HG03520 (cell line): ENCODE measurements at regions not wholly inside any gene's neighbourhood (a gene's known extent, or its start where the extent isn't known, plus 50 kb on each side); places are given as distances from the start of the nearest gene placed in this dataset.
"Not testable (repeated sequence)": the region's sequence is repeated elsewhere in the genome, so short reads cannot be mapped to it uniquely, and the experiment has no call there.

ENCODE experiments used
- ATAC-seq: cut with Tn5 transposase; IDR thresholded peaks from one replicate; pipeline ENCODE4 v1.9.1; 2021; ENCODE audit warnings: mild to moderate bottlenecking, moderate library complexity; ENCODE audit not compliant: unreplicated experiment

DNA sequence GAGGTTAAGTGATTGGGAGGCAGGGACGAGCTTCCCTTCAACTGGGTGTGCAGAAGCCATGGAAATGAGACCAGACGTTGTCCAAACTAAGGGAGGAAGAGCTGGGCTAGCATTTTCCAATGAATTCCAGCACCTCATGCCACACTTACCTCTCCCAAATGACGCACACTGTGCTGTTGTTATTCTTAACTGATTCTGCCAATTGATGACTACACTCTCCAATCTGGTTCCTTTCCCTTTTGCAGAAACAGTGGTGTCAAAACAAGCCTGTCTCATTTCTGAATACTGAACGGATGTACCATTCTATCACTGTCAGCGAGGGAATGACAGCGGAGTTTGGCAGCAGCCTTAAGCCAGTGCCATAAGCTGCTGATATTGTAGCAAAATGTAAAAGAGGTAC, 380.5 kb upstream of the HNRNPA3 start:
- no peak for ATAC-seq

DNA sequence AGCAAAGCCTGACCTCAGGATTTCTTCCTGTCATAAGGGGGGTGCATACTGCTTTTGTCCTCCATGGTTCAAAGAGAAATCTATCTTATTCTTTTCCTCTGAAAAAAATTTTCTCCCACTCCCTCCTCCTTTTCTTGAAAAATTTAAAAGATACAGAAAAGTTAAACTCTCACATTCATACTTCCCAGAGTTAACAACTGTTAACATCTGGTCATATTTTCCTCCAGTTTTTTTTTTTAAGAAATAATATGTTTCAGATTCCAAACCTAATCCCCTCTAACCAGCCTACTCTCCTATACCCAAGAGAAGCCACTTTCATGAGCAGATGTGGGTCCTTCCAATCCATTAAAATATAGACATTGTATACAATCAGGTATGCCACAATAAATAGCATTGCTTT, 378.9 kb upstream of the HNRNPA3 start:
- ATAC-seq, result no peak

DNA sequence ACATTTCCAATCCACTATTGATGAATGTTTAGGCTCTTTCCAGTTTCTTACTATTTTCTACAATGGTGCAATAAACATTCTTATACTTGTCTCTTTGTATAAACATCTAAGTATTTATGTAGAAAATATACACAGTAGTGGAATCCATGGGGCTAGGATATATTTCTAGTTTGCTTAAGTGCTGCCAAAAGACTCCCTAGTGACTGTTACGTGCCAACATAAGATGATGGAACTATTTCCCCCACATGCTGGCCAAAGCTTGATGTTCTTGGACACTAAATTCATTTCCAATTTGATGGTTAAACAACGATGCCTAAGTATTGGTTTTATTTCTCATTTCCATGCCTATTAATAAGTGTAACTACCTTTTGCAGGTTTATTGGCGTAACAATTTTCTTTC, 378.4 kb upstream of the HNRNPA3 start:
- no peak for ATAC-seq

DNA sequence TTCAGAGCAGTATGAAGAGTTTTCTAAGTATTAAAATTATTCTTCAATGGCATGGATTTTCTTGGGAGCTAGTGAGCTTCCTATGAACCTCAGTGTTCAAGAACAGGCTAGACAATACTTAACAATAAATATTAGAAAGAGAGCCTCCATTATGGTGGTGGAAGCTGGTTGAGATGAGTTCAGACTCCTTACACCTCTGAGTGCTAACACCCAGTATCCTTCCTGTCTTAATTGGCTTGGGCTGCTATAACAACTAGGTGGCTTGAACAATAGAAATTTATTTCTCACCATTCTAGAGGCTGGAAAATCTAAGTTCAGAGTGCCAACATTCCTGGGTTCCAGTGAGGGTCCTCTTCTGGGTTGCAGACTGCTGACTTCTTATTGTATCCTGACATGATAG, 369.4 kb upstream of the HNRNPA3 start:
- ATAC-seq, result no peak

DNA sequence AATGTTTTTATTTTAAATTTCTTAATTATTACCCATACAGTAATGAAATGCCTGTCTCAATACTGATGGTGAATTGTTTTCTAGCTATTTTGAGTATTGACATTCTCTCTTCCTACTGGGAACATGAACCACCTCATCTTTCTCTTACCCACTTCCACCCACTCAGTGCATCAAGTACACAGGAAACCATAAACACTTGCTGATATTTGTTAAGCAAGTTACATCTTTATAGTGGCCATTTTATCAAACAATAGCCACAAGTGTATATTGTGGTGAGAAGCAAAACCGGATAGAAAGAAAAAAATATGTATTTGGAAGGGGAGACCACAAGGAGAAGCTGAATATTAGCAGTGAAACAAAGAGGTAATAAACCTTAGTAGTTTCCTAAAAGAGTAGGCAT, 368.1 kb upstream of the HNRNPA3 start:
- no peak for ATAC-seq

DNA sequence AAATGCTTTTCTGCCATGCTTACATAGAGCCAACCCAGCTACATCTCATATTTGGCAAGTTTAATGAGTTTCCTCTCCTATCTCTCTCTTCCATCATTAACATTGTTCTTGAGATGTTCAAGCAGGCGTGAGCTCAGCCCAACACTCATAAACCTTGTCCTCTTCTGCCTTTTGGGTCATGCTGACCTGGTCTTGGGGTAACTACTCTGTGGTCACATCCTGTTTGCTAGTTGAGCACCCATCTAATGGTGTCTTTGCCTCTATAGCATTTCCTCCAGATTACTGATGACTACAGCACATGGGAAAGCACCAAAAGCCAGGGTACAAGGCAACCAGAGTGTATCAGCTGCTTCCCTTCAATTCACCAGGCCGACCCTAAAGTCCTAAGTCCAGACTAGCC, 366.9 kb upstream of the HNRNPA3 start:
- ATAC-seq, result no peak

DNA sequence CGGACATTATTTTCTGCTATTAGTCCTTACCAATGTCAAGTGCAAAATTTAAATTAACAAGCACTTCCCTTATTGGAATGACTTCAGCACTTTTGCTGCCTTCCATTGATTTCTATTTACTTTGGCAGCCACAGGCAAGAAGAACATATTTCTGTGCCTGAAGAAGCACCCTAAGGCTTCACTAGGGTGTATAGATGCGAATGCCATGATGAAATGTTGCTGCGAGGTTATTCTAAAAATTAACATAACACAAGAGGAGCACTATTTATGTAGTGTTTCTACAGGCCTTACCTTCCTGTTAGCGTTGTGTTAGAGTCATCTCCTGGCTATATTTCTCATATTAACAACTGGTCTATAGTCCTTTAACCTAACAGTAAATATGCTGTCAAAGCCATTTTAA, 365.0 kb upstream of the HNRNPA3 start:
- no peak for ATAC-seq

DNA sequence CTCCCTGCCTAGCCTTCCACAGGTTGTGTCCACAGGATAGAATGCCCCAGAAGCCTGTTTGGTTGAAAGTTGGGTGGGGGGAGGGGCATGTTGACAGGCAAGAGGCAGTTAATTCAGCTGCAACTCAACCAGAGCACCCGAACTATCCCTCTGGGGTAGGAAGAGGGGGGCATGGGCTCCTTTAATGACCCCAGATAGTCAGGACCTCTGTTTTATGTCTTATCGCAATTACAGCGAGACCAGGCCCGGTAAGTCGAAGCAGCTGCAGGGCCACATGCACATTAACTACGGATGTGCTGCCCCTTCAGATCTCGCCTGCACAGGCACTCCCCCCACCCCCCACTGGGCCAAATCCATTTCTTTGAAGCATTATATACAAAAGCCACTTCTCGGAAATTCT, 363.8 kb upstream of the HNRNPA3 start:
- no peak for ATAC-seq

DNA sequence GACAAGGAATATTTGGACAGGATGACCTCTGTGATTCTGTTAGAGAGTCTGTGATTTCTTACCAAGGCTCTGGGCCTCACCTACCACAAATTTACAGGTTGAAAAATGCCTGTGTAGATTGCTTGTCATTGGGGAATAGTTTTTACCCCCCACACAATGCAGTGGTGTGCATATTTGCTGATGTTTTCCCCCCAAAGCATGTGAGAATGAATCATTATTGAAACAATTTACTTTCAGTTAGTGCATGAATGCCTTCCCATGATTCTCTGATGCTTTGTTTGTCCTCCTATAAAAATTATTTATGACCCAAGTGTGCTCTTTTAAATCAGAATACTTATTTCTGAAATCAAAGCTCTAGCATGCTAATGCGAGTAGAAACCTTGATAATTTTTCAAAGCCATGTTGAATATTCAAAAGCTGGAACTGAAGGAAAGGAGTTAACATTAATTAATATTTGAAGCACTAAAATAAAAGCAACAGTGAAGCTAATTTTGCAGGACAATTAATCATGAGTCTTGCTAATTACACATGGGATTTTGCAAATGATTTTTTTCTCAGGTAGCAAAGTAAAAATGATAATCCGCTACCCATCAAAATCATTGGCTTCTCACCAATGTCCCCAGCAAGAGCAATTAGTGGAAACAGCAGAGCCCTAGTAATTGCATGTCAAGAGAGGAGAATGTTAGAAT, 361.2 kb upstream of the HNRNPA3 start:
- no peak for ATAC-seq

DNA sequence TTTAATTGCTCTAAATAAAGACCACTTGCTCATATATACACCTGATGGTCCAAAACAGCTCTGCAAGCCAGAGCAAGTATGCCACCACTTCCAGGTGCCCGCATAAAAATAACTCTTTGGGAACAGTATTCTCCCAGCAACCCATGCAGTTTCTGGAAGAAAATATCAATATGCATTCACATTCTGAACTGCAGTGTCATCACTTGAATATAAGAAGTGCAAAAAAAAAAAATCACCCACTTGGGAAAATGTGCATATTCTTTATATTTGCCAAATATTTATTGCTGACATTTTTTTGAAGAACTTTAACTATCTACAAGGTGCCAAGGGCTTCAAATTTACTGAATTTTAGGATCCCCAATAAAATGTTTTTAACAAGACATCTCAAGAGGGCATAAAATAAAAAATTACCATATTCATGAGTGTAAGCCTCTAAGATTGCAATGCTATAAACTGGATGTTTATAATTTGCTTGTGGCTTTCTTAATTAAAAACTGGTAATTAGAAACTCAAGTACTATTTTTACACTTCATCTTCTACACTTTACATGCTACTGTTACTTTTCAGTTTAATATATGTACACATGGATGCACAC, 360.6 kb upstream of the HNRNPA3 start:
- no peak for ATAC-seq

DNA sequence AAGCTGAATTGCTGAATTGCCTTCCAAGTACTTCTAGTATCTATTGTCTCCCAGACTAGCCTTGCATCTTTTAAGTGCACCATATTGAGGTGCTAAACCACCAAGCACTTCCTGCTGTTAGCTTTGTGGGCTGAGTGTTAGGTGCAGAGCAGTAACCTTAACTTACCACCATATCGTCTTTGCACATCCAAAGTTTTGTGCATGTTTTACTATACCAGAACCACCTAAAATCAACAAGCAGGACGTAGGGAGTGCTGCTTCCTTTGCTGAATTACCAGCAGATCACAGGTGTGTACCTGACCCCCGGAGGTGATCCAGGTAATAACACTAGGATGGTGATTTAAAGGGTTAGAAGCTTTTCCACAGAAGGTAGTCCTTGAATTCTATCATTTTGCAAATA, 359.9 kb upstream of the HNRNPA3 start:
- no peak for ATAC-seq

DNA sequence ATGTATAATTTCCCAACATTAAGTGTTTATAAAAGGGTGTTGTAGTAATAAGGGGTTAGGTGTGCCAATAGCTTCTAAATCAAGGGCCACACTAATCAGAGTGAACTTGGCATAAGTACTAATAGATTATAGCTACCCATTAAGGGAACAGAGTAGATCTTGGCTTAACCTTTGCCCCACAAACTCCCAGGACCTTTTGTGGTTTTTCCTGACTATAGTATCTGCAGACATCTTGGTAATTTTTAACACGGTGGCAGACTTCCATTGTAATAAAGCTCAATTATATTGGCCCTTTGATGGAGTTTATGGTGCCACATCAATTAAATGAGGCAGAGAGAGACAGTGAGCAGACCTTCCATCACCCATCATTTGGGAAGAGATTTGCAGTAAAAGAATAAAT, 358.5 kb upstream of the HNRNPA3 start:
- no peak for ATAC-seq

DNA sequence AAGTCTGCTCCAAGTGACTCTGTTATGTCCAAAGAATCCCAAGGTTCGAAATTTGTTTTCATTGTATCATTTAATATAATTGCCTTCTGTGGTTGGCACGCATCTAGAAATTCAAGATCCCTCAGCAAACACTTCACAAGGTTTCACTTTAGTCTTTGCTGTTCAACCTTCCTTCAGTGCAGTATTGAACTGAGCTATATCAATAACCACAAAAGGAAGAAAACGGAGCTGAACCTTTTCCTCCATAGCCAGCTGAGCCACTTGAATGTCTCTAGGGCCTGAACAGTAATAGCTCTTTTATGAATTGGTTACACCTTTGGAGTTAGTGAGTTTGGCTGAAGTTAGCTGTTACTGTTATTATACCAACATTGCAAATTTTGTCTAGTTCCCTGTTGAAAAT, 357.7 kb upstream of the HNRNPA3 start:
- no peak for ATAC-seq

DNA sequence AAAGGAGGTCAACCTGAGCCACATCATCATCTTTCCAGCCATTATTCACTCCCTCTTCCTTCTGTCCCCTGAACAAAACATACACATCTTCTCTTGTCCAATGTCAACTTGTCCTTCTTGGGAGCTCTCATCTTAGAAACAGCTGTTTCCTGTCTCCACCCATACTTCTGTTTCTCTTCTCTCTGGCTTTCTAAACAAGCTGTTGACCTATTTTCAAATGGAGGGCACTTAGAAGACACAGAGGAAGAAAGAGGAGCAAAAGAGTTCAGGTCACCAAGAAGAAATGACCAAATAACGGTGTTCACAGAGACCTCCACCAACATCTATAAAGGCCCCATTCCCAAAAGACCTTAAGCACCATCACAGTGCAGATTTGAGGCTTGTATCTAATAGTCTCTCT, 355.9 kb upstream of the HNRNPA3 start:
- ATAC-seq, result no peak

DNA sequence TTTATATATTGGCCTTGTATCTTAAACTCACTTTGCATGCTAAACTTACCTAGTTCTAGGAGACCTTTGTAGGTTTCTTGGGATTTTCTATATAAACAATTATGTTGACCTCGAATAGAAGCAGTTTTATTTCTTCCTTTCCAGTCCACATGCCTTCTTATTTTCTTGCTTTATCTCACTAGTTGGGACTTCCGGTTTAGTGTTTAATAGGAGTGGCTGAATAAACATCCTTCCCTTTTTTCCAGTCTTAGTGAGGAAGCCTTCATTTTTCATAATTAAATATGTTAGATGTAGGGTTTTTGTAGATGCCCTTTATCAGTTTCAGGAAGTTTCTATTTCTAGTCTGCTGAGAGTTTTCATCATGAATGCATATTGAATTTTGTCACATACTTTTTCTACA, 347.3 kb upstream of the HNRNPA3 start:
- ATAC-seq, result no peak

DNA sequence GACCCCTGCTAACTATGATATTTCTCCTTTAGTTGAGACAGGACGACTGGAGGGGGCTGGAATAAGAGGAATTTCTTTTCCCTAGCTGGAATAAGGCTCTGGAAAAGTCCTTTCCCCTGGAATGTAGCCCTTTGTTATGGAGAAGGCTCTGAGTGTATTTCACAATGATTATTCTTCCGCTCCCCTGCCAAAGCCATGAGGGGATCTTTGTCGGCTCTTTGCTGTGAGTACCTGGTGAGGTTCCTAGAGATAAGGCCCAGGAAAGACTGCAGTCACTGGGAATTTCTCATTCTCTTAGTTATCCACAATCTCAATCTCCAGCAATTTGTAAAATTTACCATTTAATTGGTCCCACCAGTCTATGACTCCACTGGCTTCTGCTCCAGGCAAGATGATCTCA, 340.2 kb upstream of the HNRNPA3 start:
- no peak for ATAC-seq

DNA sequence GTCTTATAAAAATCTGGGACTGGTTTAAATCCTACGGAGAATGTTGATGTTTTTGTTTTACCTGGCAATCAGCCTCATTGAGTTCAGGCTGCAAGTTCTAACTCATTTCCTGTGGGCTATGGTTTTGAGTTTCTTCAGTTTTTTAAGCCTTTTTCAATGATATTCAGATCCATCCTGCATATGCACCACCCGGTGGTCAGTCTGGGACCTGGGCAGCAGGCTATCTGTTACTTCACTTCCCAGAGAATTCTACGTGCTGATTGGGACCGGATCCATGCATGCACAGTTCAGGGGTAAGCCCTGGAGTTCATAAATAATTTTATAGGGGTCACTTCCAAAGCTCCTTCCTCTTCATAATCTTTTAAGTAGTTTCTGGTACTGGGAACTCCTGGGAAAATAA, 339.2 kb upstream of the HNRNPA3 start:
- ATAC-seq, result no peak

DNA sequence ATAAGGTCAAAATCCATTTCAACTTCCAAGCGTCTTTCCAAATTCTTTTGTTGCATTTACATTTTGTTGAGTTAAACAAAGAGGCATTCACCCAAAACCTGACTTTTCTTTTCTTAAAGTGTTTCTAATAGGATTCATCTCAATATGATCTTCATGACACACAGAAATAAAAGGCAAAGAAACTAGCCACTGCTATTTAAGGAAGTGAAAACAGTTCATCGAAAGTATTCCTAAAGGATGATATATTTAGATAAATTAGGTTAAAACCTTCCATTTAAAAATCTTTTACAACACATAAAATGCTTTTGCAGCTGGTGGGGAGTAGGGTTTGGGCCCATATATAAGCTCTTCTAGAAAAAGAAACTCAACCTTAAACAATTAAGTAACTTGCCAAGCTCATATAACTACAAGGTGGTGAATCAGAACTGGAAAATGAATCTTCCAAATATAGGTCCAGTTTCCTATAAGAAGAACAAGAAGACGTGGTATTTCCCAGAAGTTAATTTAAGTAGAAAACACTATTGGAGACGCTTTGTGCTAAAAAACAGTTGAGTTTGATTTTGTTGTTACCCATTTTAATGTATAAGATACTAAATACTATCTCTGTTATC, 336.0 kb upstream of the HNRNPA3 start:
- no peak for ATAC-seq

DNA sequence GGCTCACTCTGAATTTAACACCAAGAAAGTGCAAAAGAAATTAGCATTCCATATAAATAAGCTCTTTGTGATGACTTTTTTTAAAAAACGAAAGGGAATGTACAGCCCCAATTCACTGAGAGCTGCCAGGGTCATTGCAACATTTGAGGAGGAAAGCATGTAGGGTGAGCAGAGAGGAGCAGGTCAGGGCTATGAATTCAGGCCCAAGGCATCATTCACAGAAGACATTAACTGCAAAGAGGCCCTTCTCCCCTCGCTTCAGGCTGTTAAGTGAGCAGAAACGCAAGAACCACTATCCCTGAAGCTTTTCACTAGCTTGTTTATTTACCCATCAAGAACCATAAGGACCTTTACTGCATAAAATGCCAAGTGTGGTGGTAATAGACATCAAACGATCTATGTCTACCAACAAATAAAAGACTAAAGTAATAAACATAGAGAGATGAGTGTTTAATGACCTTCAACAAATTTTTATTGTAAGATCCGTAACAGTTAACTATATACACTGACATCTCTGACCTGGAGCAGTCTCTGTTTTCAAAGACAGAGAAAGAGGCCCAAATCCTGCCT, 333.1 kb upstream of the HNRNPA3 start:
- ATAC-seq, result no peak

DNA sequence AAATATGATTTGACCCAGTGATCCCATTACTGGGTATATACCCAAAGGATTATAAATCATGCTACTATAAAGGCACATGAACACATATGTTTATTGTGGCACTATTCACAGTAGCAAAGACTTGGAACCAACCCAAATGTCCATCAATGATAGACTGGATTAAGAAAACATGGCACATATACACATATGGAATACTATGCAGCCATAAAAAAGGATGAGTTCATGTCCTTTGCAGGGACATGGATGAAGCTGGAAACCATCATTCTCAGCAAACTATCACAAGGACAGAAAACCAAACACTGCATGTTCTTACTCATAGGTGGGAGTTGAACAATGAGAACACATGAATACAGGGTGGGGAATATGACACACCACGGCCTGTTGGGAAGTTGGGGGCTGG, 330.5 kb upstream of the HNRNPA3 start:
- ATAC-seq, result not testable (repeated sequence)

DNA sequence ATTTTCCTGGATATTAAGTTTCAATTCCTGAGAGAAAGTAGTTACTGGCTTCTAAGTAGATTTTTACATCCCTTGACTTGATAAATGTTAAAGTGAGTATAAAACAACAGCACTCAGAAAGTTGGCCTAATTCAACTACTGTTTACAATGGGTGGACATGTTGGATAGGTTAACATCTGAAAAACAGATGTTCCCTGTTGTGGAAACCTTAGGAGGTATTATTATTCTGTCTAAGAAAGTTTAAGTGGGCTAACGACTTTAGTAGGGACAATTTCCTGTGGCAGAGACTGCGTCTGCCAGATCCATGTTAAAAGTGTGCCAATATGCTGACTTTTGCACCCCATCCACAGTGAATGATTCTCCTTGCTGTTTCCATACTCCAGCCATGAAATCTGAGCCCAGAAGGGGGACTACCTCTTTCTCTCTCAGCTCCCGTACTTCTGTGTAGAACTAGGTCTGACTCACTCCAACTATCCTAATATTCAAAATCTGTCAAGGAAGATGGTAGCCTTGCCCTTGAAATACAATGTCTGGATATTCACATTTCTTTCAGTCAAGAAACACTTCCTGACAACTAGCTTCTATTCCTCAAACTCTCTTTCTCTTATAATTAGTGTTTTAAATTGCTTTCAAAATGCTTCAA, 327.5 kb upstream of the HNRNPA3 start:
- no peak for ATAC-seq

DNA sequence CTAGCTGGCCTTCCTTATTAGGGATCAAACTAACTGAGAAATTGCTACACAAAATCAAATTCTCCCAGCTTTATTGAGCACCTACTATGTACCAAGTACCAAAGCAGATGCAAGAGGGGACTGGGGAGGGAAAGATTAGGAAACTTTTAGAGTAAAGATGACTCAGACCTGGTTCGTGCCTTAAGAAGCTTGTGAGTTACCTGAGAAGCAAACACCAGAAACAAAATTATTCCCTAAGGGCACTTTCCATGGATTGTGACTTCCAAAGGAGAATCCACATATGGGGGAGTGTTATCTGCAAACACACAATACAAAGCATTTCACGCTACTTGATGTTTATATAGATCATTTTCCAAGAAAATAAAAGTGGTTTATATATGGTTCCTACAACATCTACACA, 326.9 kb upstream of the HNRNPA3 start:
- ATAC-seq, result no peak
